HEK293 (cell line): ENCODE measurements at regions not wholly inside any gene's neighbourhood (a gene's known extent, or its start where the extent isn't known, plus 50 kb on each side); places are given as distances from the start of the nearest gene placed in this dataset.

Experiments
- CTCF ChIA-PET: fragments of 350-600 bp; formaldehyde crosslinking; extraction: SDS; loops from one replicate; lab custom pipeline; 2021; ENCODE audit warnings: antibody characterized with exemption; lab: Yijun Ruan, JAX
- POLR2A ChIA-PET: fragments of 300-600 bp; formaldehyde crosslinking; extraction: SDS; loops from one replicate; lab custom pipeline; 2020; ENCODE audit warnings: antibody characterized with exemption, inconsistent platforms; lab: Yijun Ruan, JAX
- H3K27ac ChIP-seq: fragments of 200-500 bp; sonication (Bioruptor generic); 2 replicates; pipeline ENCODE4 v1.5.1; 2014; ENCODE audit warnings: low read depth, low read length, control low read depth, inconsistent platforms; ENCODE audit errors: extremely low read depth
- H3K36me3 ChIP-seq, 2 experiments: fragments of 200-500 bp in 1 of 2; sonication (Bioruptor generic) in 1 of 2; 1 replicate in 1 of 2; 2 replicates in 1 of 2; pipeline ENCODE4 v1.5.1; 2014 to 2017; ENCODE audit warnings: inconsistent platforms in 2 of 2, low read length in 2 of 2; ENCODE audit not compliant: control insufficient read depth in 2 of 2, insufficient read depth in 1 of 2
- H3K4me1 ChIP-seq: fragments of 200-500 bp; sonication (Bioruptor generic); 2 replicates; pipeline ENCODE4 v1.5.1; 2014; ENCODE audit warnings: mild to moderate bottlenecking, low read length, inconsistent platforms; ENCODE audit not compliant: control insufficient read depth, insufficient read depth
- H3K4me3 ChIP-seq: 2 replicates; pipeline ENCODE4 v1.5.1; 2011; ENCODE audit warnings: low read depth, mild to moderate bottlenecking, control low read depth, low read length, moderate library complexity
- H3K9me3 ChIP-seq: fragments of 200-500 bp; sonication (Bioruptor generic); 2 replicates; pipeline ENCODE4 v1.5.1; 2014; ENCODE audit warnings: low read depth, low read length, inconsistent platforms; ENCODE audit not compliant: control insufficient read depth, insufficient read depth
- BCL11A ChIP-seq: fragments of 450-650 bp; formaldehyde crosslinking; IDR thresholded peaks from 2 replicates; pipeline ENCODE4 v1.5.1; 2016; ENCODE audit warnings: low read depth, missing biosample characterization, missing genetic modification characterization
- GFI1B ChIP-seq: fragments of 450-650 bp; formaldehyde crosslinking; IDR thresholded peaks from 2 replicates; pipeline ENCODE4 v1.5.1; 2016; ENCODE audit warnings: missing biosample characterization, missing genetic modification characterization
- HIC1 ChIP-seq: fragments of 450-650 bp; formaldehyde crosslinking; IDR thresholded peaks from 2 replicates; pipeline ENCODE4 v1.5.1; 2016; ENCODE audit warnings: missing biosample characterization, missing genetic modification characterization
- SETDB1 ChIP-seq: IDR thresholded peaks from one replicate; pipeline ENCODE4 v1.6.1; 2017; ENCODE audit warnings: mild to moderate bottlenecking, low read length, moderate library complexity, mixed read lengths; ENCODE audit not compliant: insufficient read length
- ZFHX2 ChIP-seq: fragments of 450-650 bp; formaldehyde crosslinking; conservative IDR thresholded peaks from 2 replicates; pipeline ENCODE4 v1.5.1; 2016; ENCODE audit warnings: missing biosample characterization, missing genetic modification characterization
- ZFP41 ChIP-seq: fragments of 450-650 bp; formaldehyde crosslinking; IDR thresholded peaks from 2 replicates; pipeline ENCODE4 v1.5.1; 2016; ENCODE audit warnings: missing biosample characterization, missing genetic modification characterization, borderline replicate concordance
- ZNF157 ChIP-seq: fragments of 450-650 bp; formaldehyde crosslinking; IDR thresholded peaks from 2 replicates; pipeline ENCODE4 v1.5.1; 2016; ENCODE audit warnings: missing biosample characterization, missing genetic modification characterization
- ZNF24 ChIP-seq: fragments of 450-650 bp; formaldehyde crosslinking; IDR thresholded peaks from 2 replicates; pipeline ENCODE4 v1.5.1; 2016; ENCODE audit warnings: missing biosample characterization, missing genetic modification characterization
- ZNF248 ChIP-seq: fragments of 450-650 bp; formaldehyde crosslinking; IDR thresholded peaks from 2 replicates; pipeline ENCODE4 v1.5.1; 2017; ENCODE audit warnings: missing biosample characterization, missing genetic modification characterization
- ZNF311 ChIP-seq: fragments of 450-650 bp; formaldehyde crosslinking; IDR thresholded peaks from 2 replicates; pipeline ENCODE4 v1.5.1; 2017; ENCODE audit warnings: missing biosample characterization, missing genetic modification characterization, borderline replicate concordance
- ZNF37A ChIP-seq: fragments of 450-650 bp; IDR thresholded peaks from 2 replicates; pipeline ENCODE4 v1.5.1; 2018; ENCODE audit warnings: missing biosample characterization, missing genetic modification characterization
- ZNF555 ChIP-seq: fragments of 450-650 bp; formaldehyde crosslinking; conservative IDR thresholded peaks from 2 replicates; pipeline ENCODE4 v1.5.1; 2017; ENCODE audit warnings: missing biosample characterization, mild to moderate bottlenecking, missing genetic modification characterization, inconsistent platforms
- ZNF571 ChIP-seq: fragments of 450-650 bp; formaldehyde crosslinking; IDR thresholded peaks from 2 replicates; pipeline ENCODE4 v1.5.0; 2017; ENCODE audit warnings: missing biosample characterization, missing genetic modification characterization
- ZNF629 ChIP-seq: fragments of 450-650 bp; formaldehyde crosslinking; IDR thresholded peaks from 2 replicates; pipeline ENCODE4 v1.5.1; 2017; ENCODE audit warnings: missing biosample characterization, missing genetic modification characterization
- ZNF664 ChIP-seq: fragments of 450-650 bp; formaldehyde crosslinking; IDR thresholded peaks from 2 replicates; pipeline ENCODE4 v1.5.1; 2016; ENCODE audit warnings: missing biosample characterization, missing genetic modification characterization
- ZNF76 ChIP-seq: fragments of 450-650 bp; formaldehyde crosslinking; IDR thresholded peaks from 2 replicates; pipeline ENCODE4; 2016; ENCODE audit warnings: low read depth, missing biosample characterization, missing genetic modification characterization, borderline replicate concordance
- TF ChIP-seq, protein P1 (sequence below): fragments of 450-650 bp; formaldehyde crosslinking; IDR thresholded peaks from 2 replicates; pipeline ENCODE4 v1.5.1; 2017; ENCODE audit warnings: missing biosample characterization, missing genetic modification characterization

DNA sequence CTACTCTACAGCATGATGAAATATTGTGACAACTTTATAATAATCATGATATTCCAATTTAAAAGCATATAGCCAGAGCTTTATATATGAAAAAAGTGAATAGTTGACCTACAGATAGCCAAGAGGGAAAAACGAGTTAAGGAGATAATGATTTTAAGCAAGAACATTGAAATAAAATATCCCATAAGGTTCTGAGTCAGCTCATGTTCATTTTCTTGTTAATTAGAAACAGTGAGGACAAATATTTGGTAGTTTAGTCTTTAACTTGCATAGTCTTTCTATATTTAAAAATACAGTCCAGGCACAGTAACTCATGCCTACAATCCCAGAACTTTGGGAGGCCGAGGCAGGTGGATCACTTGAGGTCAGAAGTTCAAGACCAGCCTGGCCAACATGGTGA lies 55.8 kb upstream of the CDH6 start:
- no peak overlapping the region for H3K27ac ChIP-seq
- H3K36me3 ChIP-seq, result no peaks in the 10 kb centered on the region
- no peaks in the 10 kb centered on the region for H3K9me3 ChIP-seq
- TF ChIP-seq, protein P1, sequence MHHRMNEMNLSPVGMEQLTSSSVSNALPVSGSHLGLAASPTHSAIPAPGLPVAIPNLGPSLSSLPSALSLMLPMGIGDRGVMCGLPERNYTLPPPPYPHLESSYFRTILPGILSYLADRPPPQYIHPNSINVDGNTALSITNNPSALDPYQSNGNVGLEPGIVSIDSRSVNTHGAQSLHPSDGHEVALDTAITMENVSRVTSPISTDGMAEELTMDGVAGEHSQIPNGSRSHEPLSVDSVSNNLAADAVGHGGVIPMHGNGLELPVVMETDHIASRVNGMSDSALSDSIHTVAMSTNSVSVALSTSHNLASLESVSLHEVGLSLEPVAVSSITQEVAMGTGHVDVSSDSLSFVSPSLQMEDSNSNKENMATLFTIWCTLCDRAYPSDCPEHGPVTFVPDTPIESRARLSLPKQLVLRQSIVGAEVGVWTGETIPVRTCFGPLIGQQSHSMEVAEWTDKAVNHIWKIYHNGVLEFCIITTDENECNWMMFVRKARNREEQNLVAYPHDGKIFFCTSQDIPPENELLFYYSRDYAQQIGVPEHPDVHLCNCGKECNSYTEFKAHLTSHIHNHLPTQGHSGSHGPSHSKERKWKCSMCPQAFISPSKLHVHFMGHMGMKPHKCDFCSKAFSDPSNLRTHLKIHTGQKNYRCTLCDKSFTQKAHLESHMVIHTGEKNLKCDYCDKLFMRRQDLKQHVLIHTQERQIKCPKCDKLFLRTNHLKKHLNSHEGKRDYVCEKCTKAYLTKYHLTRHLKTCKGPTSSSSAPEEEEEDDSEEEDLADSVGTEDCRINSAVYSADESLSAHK, result no peak
- TF ChIP-seq ZNF555 (tag by site-specific recombination), result no peak
- POLR2A ChIA-PET, result no interaction called here
- CTCF ChIA-PET, result no interaction called here
- H3K4me1 ChIP-seq, result no peaks in the 10 kb centered on the region
- no peak overlapping the region for H3K4me3 ChIP-seq

DNA sequence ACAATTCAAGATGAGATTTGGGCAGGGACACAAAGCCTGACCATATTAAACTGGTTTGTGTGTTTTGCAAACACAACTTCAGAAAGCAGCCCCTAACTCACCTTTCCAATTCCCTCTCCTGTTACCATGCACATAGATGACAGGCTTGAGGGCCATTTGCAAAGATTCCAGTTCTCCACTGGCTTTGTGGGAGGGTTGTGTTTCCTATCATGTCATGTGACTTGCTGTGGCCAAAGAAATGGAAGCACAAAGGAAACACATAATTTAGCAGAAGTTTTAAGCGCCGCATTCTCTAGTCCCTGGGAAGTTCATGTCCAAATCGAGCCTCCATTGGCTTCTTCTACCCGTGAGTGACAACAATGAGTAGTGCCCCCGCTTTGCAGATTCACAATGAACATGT lies 57.9 kb upstream of the CDH6 start:
- ChIA-PET CTCF (no interaction called here), POLR2A (no interaction called here)
- Histone ChIP-seq H3K27ac (no peak overlapping the region), H3K9me3 (no peaks in the 10 kb centered on the region), H3K36me3 (no peaks in the 10 kb centered on the region), H3K4me1 (no peaks in the 10 kb centered on the region), H3K4me3 (no peak overlapping the region)
- TF ChIP-seq ZNF248 (tag by site-specific recombination) (no peak), ZNF37A (tag by site-specific recombination) (no peak), SETDB1 (no peak), ZFHX2 (tag by site-specific recombination) (no peak), GFI1B (tag by site-specific recombination) (no peak), ZNF664 (no peak), ZNF157 (tag by site-specific recombination) (no peak), ZFP41 (tag by site-specific recombination) (no peak), ZNF571 (tag by site-specific recombination) (no peak), HIC1 (tag by site-specific recombination) (no peak)

DNA sequence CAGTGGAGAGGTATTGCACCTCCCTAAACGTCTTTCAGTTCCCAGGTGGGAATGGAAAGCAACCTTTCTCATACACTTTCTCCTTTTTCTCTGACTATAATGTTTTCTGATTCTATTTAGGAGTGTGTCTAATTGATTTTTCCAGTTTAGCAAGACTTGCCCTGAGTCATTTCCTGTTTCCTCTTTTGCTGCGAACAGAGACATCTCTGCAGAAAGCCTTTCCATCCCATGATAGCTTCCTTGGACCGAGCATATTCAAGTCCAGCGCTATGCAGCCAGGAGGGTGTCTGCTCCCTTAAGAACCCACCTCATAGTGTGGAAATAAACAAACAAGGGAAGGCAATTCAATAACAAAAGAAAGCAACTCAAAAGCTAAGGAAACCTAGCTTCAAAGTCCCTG lies 60.0 kb upstream of the CDH6 start:
- ChIA-PET CTCF (no interaction called here), POLR2A (no interaction called here)
- no peak overlapping the region for H3K4me3 ChIP-seq
- no peak overlapping the region for H3K27ac ChIP-seq
- no peaks in the 10 kb centered on the region for H3K9me3 ChIP-seq
- TF ChIP-seq BCL11A (tag by site-specific recombination), result no peak
- TF ChIP-seq, all 188 proteins: peak for 0
- Histone ChIP-seq H3K36me3 (no peaks in the 10 kb centered on the region), H3K4me1 (no peaks in the 10 kb centered on the region)

DNA sequence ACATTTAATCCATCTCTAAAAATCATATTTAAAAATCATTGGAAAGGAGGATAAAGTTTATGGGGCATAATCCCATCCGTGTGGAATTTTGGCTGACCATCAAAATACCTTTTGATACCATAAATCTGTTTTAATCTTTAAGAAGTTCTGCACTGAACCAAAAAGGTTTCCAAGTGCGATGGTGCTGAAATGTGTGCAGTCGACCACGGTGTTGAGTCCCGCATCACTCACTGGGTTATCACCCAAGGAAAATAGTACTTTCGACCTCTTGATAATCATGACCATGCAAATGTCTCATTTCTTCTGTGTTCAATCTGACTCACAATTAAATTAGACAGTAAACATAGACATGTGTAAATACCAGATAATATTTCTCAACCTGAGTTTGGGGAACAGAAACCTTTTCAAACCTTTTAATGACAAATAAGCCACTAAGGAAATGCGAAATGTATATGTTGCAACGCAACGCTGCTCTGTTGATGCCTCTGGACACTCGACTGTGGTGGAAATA lies 62.0 kb upstream of the CDH6 start:
- Histone ChIP-seq H3K9me3 (no peaks in the 10 kb centered on the region), H3K4me1 (no peaks in the 10 kb centered on the region), H3K36me3 (no peaks in the 10 kb centered on the region)
- TF ChIP-seq ZNF24 (no peak), ZNF664 (no peak), ZNF76 (no peak), ZNF311 (no peak), ZNF629 (no peak)
- TF ChIP-seq, all 188 proteins: peak for 0
- ChIA-PET CTCF (no interaction called here), POLR2A (no interaction called here)
- Histone ChIP-seq H3K4me3 (no peak overlapping the region), H3K27ac (no peak overlapping the region)
